ENCODE measurements at regions not wholly inside any gene's neighbourhood (a gene's known extent, or its start where the extent isn't known, plus 50 kb on each side); places are given as distances from the start of the nearest gene placed in this dataset.

DNA sequence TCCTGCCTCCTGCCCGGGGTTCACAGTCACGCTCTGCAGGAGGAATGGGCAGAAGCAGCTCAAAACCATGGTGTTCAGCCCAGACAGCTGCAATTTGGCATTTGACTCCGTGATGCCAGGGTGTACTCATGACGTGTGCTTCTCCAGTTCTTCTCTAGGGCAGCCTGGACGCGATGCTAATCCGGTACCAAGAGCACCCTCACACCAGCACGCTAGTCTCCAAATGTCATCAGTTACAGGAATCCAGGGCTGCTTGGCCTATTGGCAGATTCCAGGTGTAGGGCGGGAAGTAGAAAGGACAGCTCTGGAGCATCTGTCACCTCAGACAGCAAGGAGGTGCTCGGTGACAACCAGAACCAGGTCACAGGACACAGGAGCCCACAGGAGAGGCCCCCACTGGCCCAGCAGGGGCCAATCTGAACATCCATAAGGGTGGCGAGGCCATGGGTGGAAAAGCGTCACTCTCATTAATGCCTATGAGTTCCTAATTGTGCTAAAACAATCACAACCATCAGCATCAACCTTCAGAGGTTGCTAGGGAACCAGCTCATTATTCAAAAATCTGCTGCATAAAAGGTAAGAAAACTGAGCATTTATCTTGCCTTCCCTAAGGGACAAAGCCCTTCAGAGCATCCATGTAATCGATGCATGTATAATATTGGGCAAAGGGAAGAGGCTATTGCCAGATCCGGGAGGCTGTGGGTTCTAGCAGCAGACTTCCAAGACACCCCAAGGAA is 241.9 kb upstream of the IRX4 start:
- no peaks in the 10 kb centered on the region for H3K4me1 ChIP-seq
- H3K4me3 ChIP-seq, result no peak overlapping the region
- no peak for ATAC-seq
- TF ChIP-seq, protein P1, sequence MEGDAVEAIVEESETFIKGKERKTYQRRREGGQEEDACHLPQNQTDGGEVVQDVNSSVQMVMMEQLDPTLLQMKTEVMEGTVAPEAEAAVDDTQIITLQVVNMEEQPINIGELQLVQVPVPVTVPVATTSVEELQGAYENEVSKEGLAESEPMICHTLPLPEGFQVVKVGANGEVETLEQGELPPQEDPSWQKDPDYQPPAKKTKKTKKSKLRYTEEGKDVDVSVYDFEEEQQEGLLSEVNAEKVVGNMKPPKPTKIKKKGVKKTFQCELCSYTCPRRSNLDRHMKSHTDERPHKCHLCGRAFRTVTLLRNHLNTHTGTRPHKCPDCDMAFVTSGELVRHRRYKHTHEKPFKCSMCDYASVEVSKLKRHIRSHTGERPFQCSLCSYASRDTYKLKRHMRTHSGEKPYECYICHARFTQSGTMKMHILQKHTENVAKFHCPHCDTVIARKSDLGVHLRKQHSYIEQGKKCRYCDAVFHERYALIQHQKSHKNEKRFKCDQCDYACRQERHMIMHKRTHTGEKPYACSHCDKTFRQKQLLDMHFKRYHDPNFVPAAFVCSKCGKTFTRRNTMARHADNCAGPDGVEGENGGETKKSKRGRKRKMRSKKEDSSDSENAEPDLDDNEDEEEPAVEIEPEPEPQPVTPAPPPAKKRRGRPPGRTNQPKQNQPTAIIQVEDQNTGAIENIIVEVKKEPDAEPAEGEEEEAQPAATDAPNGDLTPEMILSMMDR (IDR thresholded peaks at IDR 0.05 in 4 of 5, conservative IDR thresholded peaks at IDR 0.05 in 1 of 5), result no peak
- no peak for TF ChIP-seq POLR2A (IDR thresholded peaks at IDR 0.05)
- no peaks in the 10 kb centered on the region for H3K36me3 ChIP-seq
- intact Hi-C loops (cut with DNase I; ENCODE audit: low total_unique reads) (no loop called here), in situ Hi-C loops (cut with MboI; ENCODE audit: low sequenced_read_pairs in 4 of 4) (no loop called here)
- H3K27me3 ChIP-seq, result peaks cover 3 to 8% (median 4%) of the 10 kb centered on the region in 3 donors
- DNase-seq, result no peak
- H3K9me3 ChIP-seq, result no peaks in the 10 kb centered on the region
- H3K27ac ChIP-seq, result no peak overlapping the region

DNA sequence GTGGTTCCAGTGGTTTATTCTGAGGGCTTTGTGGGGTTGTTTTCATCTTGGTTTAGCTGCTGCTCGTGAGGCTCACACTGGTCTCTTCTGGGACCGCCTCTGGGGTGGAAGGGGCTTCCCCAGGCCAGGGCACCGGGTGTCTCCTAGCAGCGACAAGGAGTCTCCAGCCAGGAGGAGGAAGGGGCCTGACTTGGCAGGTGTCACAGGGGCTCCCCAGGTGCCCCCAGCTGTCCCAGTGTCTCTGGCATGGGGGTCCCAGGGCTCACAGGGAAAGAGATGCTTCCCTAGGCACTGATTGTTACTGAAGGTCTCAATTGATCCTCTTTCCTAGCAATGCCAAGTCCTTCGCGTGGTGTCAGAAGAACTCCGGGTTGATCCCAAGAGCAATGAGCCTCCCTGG is 241.1 kb upstream of the IRX4 start:
- no peak for TF ChIP-seq POLR2A (IDR thresholded peaks at IDR 0.05)
- TF ChIP-seq, protein P1 (IDR thresholded peaks at IDR 0.05 in 4 of 5, conservative IDR thresholded peaks at IDR 0.05 in 1 of 5), result no peak
- H3K27ac ChIP-seq, result no peak overlapping the region
- H3K9me3 ChIP-seq, result no peaks in the 10 kb centered on the region
- H3K4me1 ChIP-seq, result no peaks in the 10 kb centered on the region
- no peak for ATAC-seq
- in situ Hi-C loops (cut with MboI; ENCODE audit: low sequenced_read_pairs in 4 of 4), result no loop called here
- H3K4me3 ChIP-seq, result no peak overlapping the region
- no peak for DNase-seq
- intact Hi-C loops (cut with DNase I; ENCODE audit: low total_unique reads), result no loop called here
- H3K36me3 ChIP-seq, result no peaks in the 10 kb centered on the region
- peaks cover 0 to 8% (median 4%) of the 10 kb centered on the region in 3 donors for H3K27me3 ChIP-seq

DNA sequence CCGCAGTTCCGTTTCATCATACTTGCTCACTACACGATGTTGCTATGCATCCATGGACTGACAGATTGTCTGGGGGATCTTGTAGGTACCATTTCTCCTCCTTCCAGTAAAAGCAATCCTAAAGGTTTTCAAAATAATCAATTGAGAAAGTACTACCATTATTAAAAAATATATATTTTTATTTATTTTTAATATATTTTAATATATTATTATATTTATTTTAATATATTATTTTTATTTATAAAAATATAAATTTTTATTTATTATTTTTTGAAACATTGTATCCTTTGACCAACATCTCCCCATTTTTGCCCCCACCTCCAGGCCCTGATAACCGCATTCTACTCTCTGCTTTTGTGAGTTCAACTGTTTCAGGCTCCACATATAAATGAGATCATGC is 237.6 kb upstream of the IRX4 start:
- DNase-seq, result no peak
- in situ Hi-C loops (cut with MboI; ENCODE audit: low sequenced_read_pairs in 4 of 4), result no loop called here
- ATAC-seq, result no peak

DNA sequence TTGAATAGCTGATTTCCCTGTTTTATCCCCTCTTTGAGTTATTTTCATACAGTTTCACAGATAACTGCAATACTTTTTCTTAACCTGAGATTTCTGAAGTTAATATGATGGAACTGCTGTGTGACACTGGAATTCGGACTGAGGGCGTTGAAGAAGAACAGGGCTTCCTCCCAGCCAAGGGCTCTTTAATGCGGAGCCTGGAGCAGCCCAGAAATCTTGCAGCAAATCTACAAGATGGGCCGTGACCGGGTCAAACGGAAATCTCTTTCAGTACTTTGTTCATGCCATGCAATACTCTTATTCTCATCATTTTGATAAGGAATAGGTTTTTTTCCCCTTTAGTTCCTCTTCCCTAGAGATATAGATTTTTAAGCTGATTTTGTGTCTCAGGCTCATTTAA is 236.8 kb upstream of the IRX4 start:
- in situ Hi-C loops (cut with MboI; ENCODE audit: low sequenced_read_pairs in 4 of 4), result no loop called here

More for the DNA sequence above, 237.6 kb upstream of the IRX4 start:
- no peak overlapping the region for H3K27ac ChIP-seq
- no peak overlapping the region for H3K4me3 ChIP-seq
- intact Hi-C loops (cut with DNase I; ENCODE audit: low total_unique reads), result no loop called here
- H3K4me1 ChIP-seq, result no peaks in the 10 kb centered on the region
- H3K9me3 ChIP-seq, result no peaks in the 10 kb centered on the region
- H3K27me3 ChIP-seq, result peaks cover 0 to 5% (median 0%) of the 10 kb centered on the region in 3 donors
- TF ChIP-seq, protein P1 (IDR thresholded peaks at IDR 0.05 in 4 of 5, conservative IDR thresholded peaks at IDR 0.05 in 1 of 5), result no peak
- no peak for TF ChIP-seq POLR2A (IDR thresholded peaks at IDR 0.05)
- H3K36me3 ChIP-seq, result no peaks in the 10 kb centered on the region

More for the DNA sequence above, 236.8 kb upstream of the IRX4 start:
- no peaks in the 10 kb centered on the region for H3K36me3 ChIP-seq
- no peak for DNase-seq
- intact Hi-C loops (cut with DNase I; ENCODE audit: low total_unique reads), result no loop called here
- H3K4me1 ChIP-seq, result no peaks in the 10 kb centered on the region
- peaks cover 0 to 5% (median 0%) of the 10 kb centered on the region in 3 donors for H3K27me3 ChIP-seq
- no peak overlapping the region for H3K4me3 ChIP-seq
- H3K27ac ChIP-seq, result no peak overlapping the region
- H3K9me3 ChIP-seq, result no peaks in the 10 kb centered on the region
- ATAC-seq, result no peak
- TF ChIP-seq, protein P1 (IDR thresholded peaks at IDR 0.05 in 4 of 5, conservative IDR thresholded peaks at IDR 0.05 in 1 of 5), result no peak
- TF ChIP-seq POLR2A (IDR thresholded peaks at IDR 0.05), result no peak
